Activated naive CD4-positive, alpha-beta T cell treated with anti-CD3 and anti-CD28 coated beads, Interleukin-2, amount 10 ng/mL, durations not matched to agents 7 days and 5 days (primary cell): ENCODE measurements at regions not wholly inside any gene's neighbourhood (a gene's known extent, or its start where the extent isn't known, plus 50 kb on each side); places are given as distances from the start of the nearest gene placed in this dataset.
A peak's percentile ranks its signal among the peaks of the same experiment; 100 is the strongest.
"Not testable (repeated sequence)": the region's sequence is repeated elsewhere in the genome, so short reads cannot be mapped to it uniquely, and the experiment has no call there.

Experiments
- CTCF ChIA-PET: fragments of 350-600 bp; sonication (Branson Sonifier 250); formaldehyde crosslinking; loops from one replicate; lab custom pipeline; 2021; ENCODE audit warnings: antibody characterized with exemption; lab: Charles Lee
- DNase-seq: peaks from one replicate; pipeline ENCODE4 v3.0.0-alpha.2; 2020
- H3K27ac Mint-ChIP-seq: one replicate; pipeline ENCODE4 v1.8.0; 2021; ENCODE audit warnings: mild to moderate bottlenecking, moderate library complexity, mixed read lengths
- H3K27me3 Mint-ChIP-seq: one replicate; pipeline ENCODE4 v1.8.0; 2021; ENCODE audit warnings: mild to moderate bottlenecking, mixed read lengths
- H3K36me3 Mint-ChIP-seq: one replicate; pipeline ENCODE4 v1.8.0; 2021; ENCODE audit warnings: mixed read lengths
- H3K4me1 Mint-ChIP-seq: one replicate; pipeline ENCODE4 v1.8.0; 2021; ENCODE audit warnings: mixed read lengths
- H3K4me3 Mint-ChIP-seq: one replicate; pipeline ENCODE4 v1.8.0; 2021; ENCODE audit warnings: mild to moderate bottlenecking, moderate library complexity, mixed read lengths
- H3K9me3 Mint-ChIP-seq: one replicate; pipeline ENCODE4 v1.8.0; 2021; ENCODE audit warnings: mixed read lengths

- no peak for DNase-seq
- Mint-ChIP-seq H3K4me3 (no peak overlapping the region), H3K27me3 (peaks cover 4% of the 10 kb centered on the region), H3K36me3 (no peaks in the 10 kb centered on the region), H3K9me3 (no peaks in the 10 kb centered on the region), H3K4me1 (no peaks in the 10 kb centered on the region), H3K27ac (no peak overlapping the region)
- CTCF ChIA-PET, result interaction anchor here (0.7 to 4.7 kb wide), 15 partner anchors 9 to 295 kb away, joined by 3 to 35 read pairs (median 4); no protein-coding TSS in a partner anchor
Observed at GRCh38 chr2:224650815-224651439, 65.2 kb downstream of the CCDC195 start.

GRCh38 chr2:224647684-224648083, 62.5 kb upstream of the CUL3 start:
- not testable (repeated sequence) for H3K36me3 Mint-ChIP-seq, DNase-seq, H3K27ac Mint-ChIP-seq, H3K4me1 Mint-ChIP-seq, H3K4me3 Mint-ChIP-seq, H3K27me3 Mint-ChIP-seq, H3K9me3 Mint-ChIP-seq
- CTCF ChIA-PET, result interaction anchor here (0.6 to 2.0 kb wide), 3 partner anchors 10 to 289 kb away, joined by 3 to 10 read pairs (median 6); no protein-coding TSS in a partner anchor

- no peak overlapping the region for H3K4me3 Mint-ChIP-seq
- H3K27me3 Mint-ChIP-seq, result peaks cover 4% of the 10 kb centered on the region
- no peaks in the 10 kb centered on the region for H3K9me3 Mint-ChIP-seq
- CTCF ChIA-PET, result interaction anchor here (0.6 to 2.3 kb wide), 11 partner anchors 9 to 288 kb away, joined by 3 to 10 read pairs (median 3); no protein-coding TSS in a partner anchor
- no peaks in the 10 kb centered on the region for H3K36me3 Mint-ChIP-seq
- peak; percentile 33 for DNase-seq
- H3K4me1 Mint-ChIP-seq, result no peaks in the 10 kb centered on the region
- H3K27ac Mint-ChIP-seq, result no peak overlapping the region
Observed at GRCh38 chr2:224646242-224646846, 61.2 kb upstream of the CUL3 start.

DNA sequence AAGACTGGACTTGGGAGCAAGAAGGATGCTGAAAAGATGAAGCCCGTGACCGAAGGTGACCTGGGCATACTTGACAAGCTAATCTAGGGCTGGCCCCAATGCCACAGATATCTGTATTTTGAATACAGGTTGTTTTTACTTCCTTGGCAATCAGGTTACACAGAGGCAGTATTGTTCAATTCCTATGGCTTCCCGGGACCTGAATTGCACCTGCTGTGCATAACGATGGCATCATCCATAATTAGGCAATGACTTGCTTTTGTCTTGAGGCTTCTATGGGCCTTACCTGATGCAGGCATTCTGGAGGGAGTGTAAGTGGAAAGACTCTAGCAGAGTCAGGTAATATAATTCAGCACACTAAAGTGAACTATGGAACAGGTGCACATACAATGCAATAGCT, 60.6 kb upstream of the CUL3 start:
- CTCF ChIA-PET, result interaction anchor here (0.9 to 2.3 kb wide), 6 partner anchors 10 to 287 kb away, joined by 3 to 10 read pairs (median 6); no protein-coding TSS in a partner anchor
- H3K27ac Mint-ChIP-seq, result no peak overlapping the region
- no peak for DNase-seq

GRCh38 chr2:224640679-224641078, 55.5 kb upstream of the CUL3 start:
- CTCF ChIA-PET, result no interaction called here
- no peaks in the 10 kb centered on the region for H3K27me3 Mint-ChIP-seq
- no peak overlapping the region for H3K4me3 Mint-ChIP-seq
- H3K9me3 Mint-ChIP-seq, result no peaks in the 10 kb centered on the region
- H3K4me1 Mint-ChIP-seq, result peaks cover 10% of the 10 kb centered on the region
- no peak for DNase-seq
- no peak overlapping the region for H3K27ac Mint-ChIP-seq
- no peaks in the 10 kb centered on the region for H3K36me3 Mint-ChIP-seq

More for the DNA sequence above, 60.6 kb upstream of the CUL3 start:
- Mint-ChIP-seq H3K4me1 (no peaks in the 10 kb centered on the region), H3K36me3 (no peaks in the 10 kb centered on the region), H3K4me3 (no peak overlapping the region), H3K27me3 (peaks cover under 1% of the 10 kb centered on the region), H3K9me3 (no peaks in the 10 kb centered on the region)

DNA sequence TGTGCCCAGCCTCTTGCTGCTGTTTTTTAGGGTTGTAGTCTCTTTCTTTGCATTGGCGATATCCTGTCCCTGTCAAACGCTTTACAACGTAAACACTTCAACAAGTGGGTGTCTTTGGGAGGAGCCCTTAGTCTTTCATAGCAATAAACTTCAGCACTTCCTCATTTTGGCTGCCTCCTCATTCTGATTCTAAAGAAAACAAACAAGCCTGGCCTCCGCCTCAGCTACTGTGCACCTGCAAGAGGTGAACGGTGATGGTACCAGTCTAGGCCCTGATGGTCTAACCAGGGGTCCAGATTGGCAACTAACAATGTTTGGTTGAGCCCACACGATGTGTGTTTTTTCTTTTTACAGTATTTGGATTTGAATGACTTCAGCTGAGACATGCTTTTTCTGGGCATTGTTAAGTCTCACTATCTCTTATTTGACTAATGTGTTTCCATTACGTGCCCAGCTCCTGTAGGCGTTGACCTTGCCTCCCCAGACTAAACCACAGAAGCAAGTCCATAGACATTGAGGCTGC, 53.2 kb upstream of the CUL3 start:
- H3K36me3 Mint-ChIP-seq, result no peaks in the 10 kb centered on the region
- DNase-seq, result peak; percentile 23
- no peaks in the 10 kb centered on the region for H3K27me3 Mint-ChIP-seq
- H3K4me3 Mint-ChIP-seq, result no peak overlapping the region
- H3K4me1 Mint-ChIP-seq, result peaks cover 10% of the 10 kb centered on the region
- H3K27ac Mint-ChIP-seq, result peak overlapping the region; percentile 55
- no peaks in the 10 kb centered on the region for H3K9me3 Mint-ChIP-seq
- CTCF ChIA-PET, result interaction anchor here (1.9 kb wide), 1 partner anchor 9 kb away, joined by 6 read pairs; no protein-coding TSS in a partner anchor
